Adrenal gland (tissue), 9 donors: ENCODE measurements at regions not wholly inside any gene's neighbourhood (a gene's known extent, or its start where the extent isn't known, plus 50 kb on each side); places are given as distances from the start of the nearest gene placed in this dataset.

Experiments
- DNase-seq, 7 donors: peaks; one replicate each; pipeline ENCODE4 v3.0.0-alpha.2; 2019 to 2020
- H3K27ac ChIP-seq, 5 donors: fragments of 200-600 bp; sonication (generic) in 4 of 5; 1 replicate in 3 of 5; 2 replicates in 2 of 5; pipeline versions ENCODE4 v1.5.1 to v1.8.0; 2016 to 2020; ENCODE audit warnings: mild to moderate bottlenecking in 1 of 5
- H3K27me3 ChIP-seq: fragments of 200-600 bp; 2 replicates; pipeline ENCODE4 v1.8.0; 2021
- H3K36me3 ChIP-seq, 2 donors: fragments of 200-600 bp; replicated peaks in 1 of 2; 1 replicate in 1 of 2; 2 replicates in 1 of 2; pipeline versions ENCODE4 v1.5.1 to v1.8.0; 2018 to 2022
- H3K4me1 ChIP-seq, 2 donors: fragments of 200-600 bp; replicated peaks in 1 of 2; 1 replicate in 1 of 2; 2 replicates in 1 of 2; pipeline versions ENCODE4 v1.5.1 to v1.8.0; 2018 to 2021
- H3K4me3 ChIP-seq, 4 donors: fragments of 200-600 bp; sonication (generic) in 3 of 4; one replicate each; pipeline ENCODE4 v1.5.1; 2016 to 2018
- H3K9me3 ChIP-seq, 3 donors: fragments of 200-600 bp; sonication (generic) in 1 of 3; replicated peaks in 1 of 3; 1 replicate in 2 of 3; 2 replicates in 1 of 3; pipeline versions ENCODE4 v1.5.1 to v1.8.0; 2016 to 2021
- CTCF ChIP-seq, 6 experiments: fragments of 450-650 bp in 4 of 6; fragments of 200-600 bp in 2 of 6; sonication (generic) in 1 of 6; IDR thresholded peaks; 1 replicate in 5 of 6; 2 replicates in 1 of 6; pipeline versions ENCODE4 v1.5.1 to v1.8.0; 2016 to 2021; ENCODE audit warnings: antibody characterized with exemption in 6 of 6, mild to moderate bottlenecking in 2 of 6, moderate library complexity in 1 of 6
- POLR2A ChIP-seq, 2 donors: fragments of 450-650 bp; IDR thresholded peaks; one replicate each; pipeline ENCODE4 v1.6.1; 2017; ENCODE audit warnings: antibody characterized with exemption in 2 of 2, mild to moderate bottlenecking in 2 of 2, moderate library complexity in 1 of 2
- WGBS, 4 donors: extraction: QIAGEN DNeasy Blood & Tissue Kit in 2 of 4; methylation state at CpG; one replicate each; pipeline versions ENCODE4 v1.1.5 to v1.1.7; 2013 to 2017; 5-methylcytosine and 5-hydroxymethylcytosine counted together
- intact Hi-C, 2 donors: fragments of 100-400 bp; cut with DNase I; formaldehyde crosslinking; loops; one replicate each; pipeline versions ENCODE4 v1.14.1 to v1.15.0; 2022 to 2023
- donor health status: healthy with polysubstance abuse.
- donor health status: Bipolar disorder and iron deficiency.
- donor health status: DM: yes; HTN: yes; CAD: no.
- donor health status: DM: no; HTN: no; CAD: no.
- donor health status: DM: no; HTN: no; CAD: no.

DNA sequence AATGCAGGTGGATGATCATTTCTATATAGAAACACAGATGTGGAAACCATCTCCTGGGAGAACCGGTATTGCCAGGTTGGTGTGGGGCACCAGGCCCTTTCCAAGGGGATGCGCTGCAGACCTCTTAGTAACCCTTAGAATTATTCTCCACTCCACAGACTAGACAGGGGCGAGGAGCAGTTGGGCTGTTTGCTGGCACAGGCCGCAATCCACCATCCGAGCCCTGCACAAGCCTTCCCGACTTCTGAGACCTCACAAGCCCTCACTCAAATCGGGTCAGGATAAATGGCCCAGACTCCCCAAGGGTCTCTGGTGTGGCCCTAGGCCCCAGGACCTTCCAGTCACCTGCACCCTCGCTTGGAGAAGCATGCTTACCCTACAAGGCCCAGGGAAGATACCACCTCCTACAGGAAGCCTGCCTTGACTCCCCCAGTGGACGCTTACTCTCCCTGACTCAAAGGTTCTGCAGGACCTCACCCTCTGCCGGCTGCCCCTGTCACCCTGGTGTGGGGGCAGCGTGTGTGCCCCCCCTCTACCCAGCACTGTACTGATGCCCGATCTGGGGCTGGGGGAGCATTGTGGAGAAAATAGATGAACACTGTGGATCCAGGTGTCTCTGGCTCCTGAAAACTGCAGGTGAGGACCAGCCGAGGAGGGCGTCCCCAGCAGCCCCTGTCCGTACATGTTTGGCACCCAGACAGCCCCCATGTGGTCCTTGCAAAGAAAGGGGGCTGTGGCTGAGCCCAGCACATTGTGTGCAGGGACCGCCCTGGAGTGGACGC lies 49.8 kb upstream of the ACSF3 start:
- intact Hi-C loops: no loop called here
- H3K4me1 ChIP-seq: no peaks in the 10 kb centered on the region
- no peak for DNase-seq
- no peaks in the 10 kb centered on the region for H3K9me3 ChIP-seq
- 78 to 88% (median 82%) methylated on average over 10 to 17 of the region's 17 CpGs for WGBS, 4 donors
- H3K4me3 ChIP-seq: no peak overlapping the region
- TF ChIP-seq CTCF (IDR thresholded peaks at IDR 0.05): no peak
- no peak for TF ChIP-seq POLR2A (IDR thresholded peaks at IDR 0.05)
- peaks cover 22% of the 10 kb centered on the region for H3K27me3 ChIP-seq
- H3K36me3 ChIP-seq: no peaks in the 10 kb centered on the region
- H3K27ac ChIP-seq: no peak overlapping the region
